GM21447 (cell line): ENCODE measurements at regions not wholly inside any gene's neighbourhood (a gene's known extent, or its start where the extent isn't known, plus 50 kb on each side); places are given as distances from the start of the nearest gene placed in this dataset.
"Not testable (repeated sequence)": the region's sequence is repeated elsewhere in the genome, so short reads cannot be mapped to it uniquely, and the experiment has no call there.

Source experiments
- ATAC-seq: cut with Tn5 transposase; IDR thresholded peaks from one replicate; pipeline ENCODE4 v1.9.1; 2021; ENCODE audit not compliant: unreplicated experiment

DNA sequence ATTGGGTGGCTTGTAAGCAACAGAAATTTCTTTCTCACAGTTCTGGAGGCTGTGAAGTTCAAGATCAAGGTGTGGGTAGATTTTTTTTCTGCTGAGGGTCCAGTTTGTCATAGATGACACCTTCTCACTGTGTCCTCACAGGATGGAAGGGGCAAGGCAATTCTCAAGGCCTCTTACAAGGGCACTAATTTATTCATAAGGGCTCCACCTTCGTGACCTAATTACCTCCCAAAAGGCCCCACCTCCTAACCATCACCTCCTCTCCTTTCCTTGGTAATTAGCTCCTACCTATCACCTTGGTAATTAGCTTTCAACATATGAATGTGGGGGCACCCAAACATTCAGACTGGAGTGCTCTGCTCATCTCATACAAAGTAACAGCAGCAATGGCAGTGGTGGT is 92.3 kb upstream of the CD44 start:
- no peak for ATAC-seq

- no peak for ATAC-seq
Observed at GRCh38 chr11:35047179-35047578, 91.8 kb upstream of the CD44 start.

DNA sequence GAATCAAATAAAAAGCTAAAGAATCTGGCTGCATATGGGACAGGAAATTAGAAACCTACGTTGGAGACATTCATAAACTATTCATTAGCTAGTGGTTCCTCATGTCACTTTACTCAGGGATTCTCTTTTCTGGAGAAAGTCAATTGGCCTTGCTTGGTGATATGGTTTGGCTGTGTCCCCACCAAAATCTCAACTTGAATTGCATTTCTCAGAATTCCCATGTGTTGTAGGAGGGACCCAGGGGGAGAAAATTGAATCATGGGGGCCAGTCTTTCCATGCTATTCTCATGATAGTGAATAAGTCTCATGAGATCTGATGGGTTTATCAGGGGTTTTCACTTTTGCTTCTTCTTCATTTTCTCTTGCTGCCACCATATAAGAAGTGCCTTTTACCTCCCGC is 91.2 kb upstream of the CD44 start:
- ATAC-seq, result no peak

DNA sequence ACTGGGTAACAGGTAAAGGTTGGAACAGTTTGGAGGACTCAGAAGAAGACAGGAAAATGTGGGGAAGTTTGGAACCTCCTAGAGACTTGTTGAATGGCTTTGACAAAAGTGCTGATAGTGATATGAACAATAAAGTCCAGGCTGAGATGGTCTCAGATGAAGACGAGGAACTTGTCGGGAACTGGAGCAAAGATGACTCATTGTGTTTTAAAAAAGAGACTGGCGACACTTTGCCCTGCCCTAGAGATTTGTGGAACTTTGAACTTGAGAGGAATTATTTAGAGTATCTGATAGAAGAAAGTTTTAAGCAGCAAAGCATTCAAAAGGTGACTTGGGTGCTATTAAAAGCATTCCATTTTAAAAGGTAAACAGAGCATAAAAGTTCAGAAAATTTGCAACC is 90.6 kb upstream of the CD44 start:
- not testable (repeated sequence) for ATAC-seq

- no peak for ATAC-seq
Observed at GRCh38 chr11:35049859-35050531, 89.0 kb upstream of the CD44 start.

DNA sequence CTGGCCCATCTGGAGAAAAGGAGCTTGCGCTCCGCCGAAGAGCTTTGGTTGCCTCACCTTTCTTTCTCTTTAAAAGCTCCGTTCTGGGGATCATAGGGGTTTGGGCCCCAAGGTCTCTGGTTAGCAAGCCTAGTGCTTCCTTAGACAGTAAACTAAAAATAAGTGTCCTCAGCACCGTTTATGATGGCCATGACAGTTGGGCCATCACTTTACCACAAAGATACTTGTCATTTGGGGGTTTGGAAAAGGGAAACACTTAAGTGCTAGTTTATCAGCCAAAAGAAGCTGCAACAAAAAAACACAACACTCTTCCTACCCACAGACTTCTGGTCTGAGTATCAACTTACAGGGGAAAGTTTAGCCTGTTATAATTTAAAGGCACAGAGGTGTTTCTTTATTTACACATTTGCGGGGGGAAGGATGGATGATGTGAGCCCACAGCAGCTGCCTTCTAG is 88.4 kb upstream of the CD44 start:
- no peak for ATAC-seq

GRCh38 chr11:35056391-35057093 is 82.4 kb upstream of the CD44 start:
- ATAC-seq, result no peak

DNA sequence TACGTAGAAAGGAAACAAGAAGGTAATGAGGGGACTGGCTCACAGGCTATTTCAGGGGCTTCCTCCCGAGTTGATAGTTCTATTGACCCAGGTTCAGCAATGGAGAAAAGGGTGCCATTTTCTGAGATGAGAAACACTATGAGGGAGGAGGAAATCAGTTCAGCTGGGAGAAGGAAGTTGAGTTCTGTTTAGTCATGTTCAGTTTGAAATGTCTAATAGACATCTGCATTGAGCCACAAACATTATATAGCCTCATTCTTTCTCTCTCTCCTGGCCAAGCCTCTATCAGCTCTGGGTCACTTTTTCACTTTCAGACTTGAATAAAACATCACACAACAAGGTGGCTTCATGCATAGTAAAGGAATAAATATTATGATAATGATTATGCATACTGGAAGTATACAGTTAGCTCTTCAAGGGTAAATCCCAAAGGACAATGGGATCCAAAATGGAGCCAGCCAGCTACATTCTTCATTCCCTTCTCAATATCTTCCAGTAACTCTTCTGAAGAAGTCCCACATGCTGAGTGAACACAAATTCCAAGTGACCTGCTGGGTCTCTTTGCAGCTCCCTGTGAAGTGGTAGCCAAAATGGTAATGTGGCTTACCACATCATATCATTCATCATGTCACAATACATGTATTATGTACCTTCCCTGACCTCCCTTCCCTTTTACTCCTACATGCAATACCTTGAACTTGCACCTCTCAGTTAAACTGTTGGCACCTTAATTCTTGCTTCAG is 80.9 kb upstream of the CD44 start:
- ATAC-seq, result no peak

GRCh38 chr11:35058669-35059434 is 80.1 kb upstream of the CD44 start:
- ATAC-seq, result no peak

DNA sequence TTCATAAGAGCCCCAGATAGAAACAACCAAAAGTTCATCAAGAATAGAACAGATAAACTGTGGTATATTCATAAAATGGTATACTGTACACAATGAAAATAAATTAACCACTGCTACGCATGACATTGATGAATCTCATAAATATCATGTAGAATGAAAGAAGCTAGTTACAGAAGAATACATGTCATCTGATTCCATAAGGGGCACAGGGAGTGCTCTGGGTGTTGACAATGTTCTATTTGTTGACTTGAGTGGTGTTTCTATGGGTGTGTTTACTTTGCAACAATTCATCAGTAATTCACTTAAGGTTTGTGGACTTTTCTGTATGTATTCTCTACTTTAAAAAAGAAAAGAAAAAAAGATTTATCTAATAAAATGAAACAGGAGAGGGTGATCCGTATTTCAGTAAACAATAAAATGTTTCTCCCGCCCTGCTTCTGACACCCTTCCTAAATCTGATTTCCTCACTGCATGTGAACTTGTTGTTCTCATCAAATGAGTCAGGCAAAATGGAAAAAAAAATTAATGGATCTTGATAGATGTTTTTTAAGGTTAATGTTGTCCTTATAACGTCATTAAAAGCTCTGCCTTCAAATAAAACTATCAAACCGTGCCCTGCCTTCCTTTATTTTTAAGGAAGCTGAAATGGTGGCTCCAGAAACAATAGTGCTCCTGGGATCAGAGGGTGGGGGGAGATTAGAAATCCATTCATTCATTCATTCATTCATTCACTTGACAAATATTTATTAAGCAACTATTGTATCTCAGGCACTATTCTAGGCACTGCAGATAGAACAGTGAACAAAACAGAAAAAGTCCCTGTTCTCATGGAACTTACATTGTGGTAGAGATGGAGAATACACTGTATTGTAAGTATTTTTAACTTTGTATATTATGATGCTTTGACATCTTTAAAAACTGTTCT is 77.2 kb upstream of the CD44 start:
- no peak for ATAC-seq

DNA sequence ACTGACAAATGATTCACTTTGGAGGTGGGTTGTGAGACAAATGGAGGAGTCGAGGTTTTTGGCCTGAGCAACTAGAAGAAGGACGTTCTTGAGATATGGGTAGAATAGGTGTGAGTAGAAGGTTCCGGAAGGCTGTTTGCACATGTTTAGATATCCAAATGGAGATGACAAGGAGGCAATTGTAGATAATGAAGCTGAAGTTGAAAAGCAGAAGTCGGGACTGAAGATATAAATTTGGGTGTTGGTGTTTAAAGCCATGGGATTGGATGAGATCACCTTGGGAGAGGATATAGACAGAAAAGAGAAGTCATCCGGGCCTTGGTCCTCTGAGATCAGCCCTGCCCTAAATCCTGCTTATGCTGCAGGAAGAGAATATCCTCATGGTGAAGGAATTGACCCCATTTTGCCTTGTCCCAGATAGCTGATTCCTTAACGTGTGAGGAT is 75.5 kb upstream of the CD44 start:
- ATAC-seq, result no peak

DNA sequence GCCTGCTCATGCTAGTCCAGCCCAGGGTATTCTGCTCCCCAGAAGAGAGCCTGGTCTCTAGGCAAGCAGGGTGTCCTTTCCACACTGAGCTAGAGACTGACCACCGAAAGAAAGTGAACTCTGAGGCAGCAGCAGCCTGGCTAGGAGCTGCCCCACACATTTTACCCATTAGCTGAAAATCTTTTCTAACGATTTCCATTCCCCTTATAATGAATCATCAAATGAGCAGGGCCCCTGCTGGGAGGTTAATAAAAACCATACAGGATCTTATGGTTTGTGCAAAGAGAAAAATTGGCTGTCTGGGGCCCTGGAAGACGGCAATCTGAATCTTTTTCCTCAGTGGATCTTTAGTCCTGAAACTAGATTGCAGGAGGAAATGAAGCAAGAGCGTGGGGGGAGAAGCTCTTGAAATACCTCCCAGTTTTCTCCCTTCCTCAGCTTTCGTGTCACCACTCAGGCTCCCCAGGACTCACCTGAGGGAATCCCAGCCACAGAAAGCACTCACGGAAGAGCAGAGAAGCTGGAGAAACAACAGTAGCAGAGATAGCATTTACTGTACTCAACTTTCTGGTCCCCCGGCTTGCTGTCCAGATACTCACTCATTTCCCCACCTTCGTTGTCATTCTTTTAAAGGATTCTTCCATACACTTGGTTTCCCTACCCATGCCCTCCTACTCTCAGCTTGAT is 74.7 kb upstream of the CD44 start:
- no peak for ATAC-seq

- no peak for ATAC-seq
Observed at GRCh38 chr11:35065566-35065965, 73.4 kb upstream of the CD44 start.

DNA sequence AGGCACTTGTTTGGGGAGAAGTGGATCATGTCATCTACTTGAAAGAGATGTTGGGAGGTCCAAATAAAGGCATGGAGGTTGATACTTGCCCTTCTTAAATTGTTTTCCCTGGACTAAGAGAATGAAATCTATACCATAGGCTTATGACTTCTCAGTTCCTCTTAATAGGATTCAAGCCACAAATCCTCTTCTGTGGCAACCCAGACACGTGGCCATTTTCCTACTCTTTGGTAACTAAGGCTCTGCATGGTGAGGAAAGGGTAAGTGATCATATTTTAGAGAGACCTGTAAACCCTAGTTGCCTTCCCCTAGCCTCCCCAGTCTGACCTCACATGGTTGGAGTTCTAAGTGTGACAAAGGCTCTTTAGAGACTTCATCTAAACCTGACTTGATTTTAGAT is 72.9 kb upstream of the CD44 start:
- no peak for ATAC-seq

DNA sequence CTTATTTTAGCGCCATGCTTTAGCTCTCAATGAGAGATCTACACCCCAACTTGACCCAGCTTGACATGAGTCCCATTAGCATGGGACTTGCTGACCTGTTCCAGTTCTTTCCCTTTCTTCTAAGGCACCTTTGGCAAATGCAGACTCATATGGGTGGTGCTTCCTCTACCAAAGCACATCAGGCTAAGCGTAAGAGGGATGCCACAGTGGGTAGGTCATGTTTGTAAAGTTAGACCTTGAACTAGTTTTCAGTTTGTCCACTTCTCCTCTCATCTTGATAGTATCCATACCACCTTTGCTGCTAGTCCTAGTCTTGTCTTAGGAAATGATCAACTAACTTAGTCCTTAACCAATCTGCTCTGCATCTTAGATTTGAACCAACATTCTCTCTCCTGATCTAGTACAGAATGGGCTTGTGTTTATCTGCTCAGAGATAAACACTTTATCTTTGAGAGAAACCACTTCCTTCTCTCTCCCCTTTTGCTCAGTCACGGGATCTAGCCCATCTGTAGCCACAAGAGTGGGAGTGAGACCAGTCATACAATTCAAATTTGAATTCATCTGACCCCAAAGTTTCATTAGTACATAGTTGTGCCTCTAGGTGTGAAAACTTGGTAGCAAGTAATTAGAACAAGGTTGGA is 72.1 kb upstream of the CD44 start:
- peak; percentile 73 for ATAC-seq

GRCh38 chr11:35071722-35072121 is 67.2 kb upstream of the CD44 start:
- no peak for ATAC-seq

DNA sequence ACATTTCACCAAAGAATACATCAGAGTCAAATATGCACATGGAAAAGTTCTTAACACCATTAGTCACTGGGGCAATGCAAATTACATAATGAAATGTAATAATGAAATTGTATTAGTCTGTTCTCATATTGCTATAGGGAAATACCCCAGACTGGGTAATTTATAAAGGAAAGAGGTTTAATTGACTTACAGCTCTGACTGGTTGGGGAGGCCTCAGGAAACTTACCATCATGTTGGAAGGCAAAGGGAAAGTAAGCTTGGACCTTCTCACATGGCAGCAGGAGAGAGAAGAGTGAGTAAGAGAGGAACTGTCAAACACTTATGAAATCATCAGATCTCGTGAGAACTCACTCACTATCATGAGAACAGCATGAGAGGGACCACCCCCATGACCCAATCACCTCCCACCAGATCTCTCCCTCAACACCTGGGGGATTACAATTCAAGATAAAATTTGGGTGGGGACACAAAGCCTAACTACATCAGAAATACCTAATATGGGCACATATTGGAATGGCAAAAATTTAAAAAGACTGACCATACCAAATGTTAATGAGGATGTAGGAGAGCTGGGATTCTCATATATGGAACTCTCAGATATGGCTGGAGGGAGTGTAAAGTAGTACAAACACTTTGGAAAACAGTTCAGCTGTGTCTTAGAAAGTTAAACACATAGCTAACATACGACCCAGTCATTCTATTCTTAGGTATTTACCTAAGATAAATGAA is 65.1 kb upstream of the CD44 start:
- no peak for ATAC-seq
